HepG2 (cell line): ENCODE measurements at regions not wholly inside any gene's neighbourhood (a gene's known extent, or its start where the extent isn't known, plus 50 kb on each side); places are given as distances from the start of the nearest gene placed in this dataset.

Source experiments
- CTCF ChIP-seq: sonication (generic); formaldehyde crosslinking; IDR thresholded peaks from 2 replicates; pipeline ENCODE4 v1.5.0; 2020; ENCODE audit warnings: mild to moderate bottlenecking, missing genetic modification reagents, moderate library complexity
- EZH2 ChIP-seq: conservative IDR thresholded peaks from 2 replicates; pipeline ENCODE4 v1.6.1; 2012; ENCODE audit warnings: mild to moderate bottlenecking, low read depth, low read length, moderate library complexity
- NCOA2 ChIP-seq: sonication (generic); formaldehyde crosslinking; IDR thresholded peaks from 2 replicates; pipeline ENCODE4 v1.8.0; 2022; ENCODE audit warnings: inconsistent platforms
- PATZ1 ChIP-seq: sonication (generic); formaldehyde crosslinking; IDR thresholded peaks from 2 replicates; pipeline ENCODE4 v1.4.0; 2020; ENCODE audit warnings: missing genetic modification reagents
- POLR2AphosphoS5 ChIP-seq: IDR thresholded peaks from 2 replicates; pipeline ENCODE4 v1.6.1; 2012; ENCODE audit warnings: low read depth, low read length
- SIX4 ChIP-seq: sonication (generic); formaldehyde crosslinking; IDR thresholded peaks from 2 replicates; pipeline ENCODE4 v1.4.0; 2020; ENCODE audit warnings: missing genetic modification reagents
- SP1 ChIP-seq, 2 experiments: fragments of 450-650 bp in 1 of 2; sonication (generic) in 1 of 2; formaldehyde crosslinking in 1 of 2; IDR thresholded peaks; 2 replicates each; pipeline versions ENCODE4 v1.4.0 to v1.6.1; 2016 to 2020; ENCODE audit warnings: missing genetic modification reagents in 1 of 2
- ZFP41 ChIP-seq: sonication (generic); formaldehyde crosslinking; IDR thresholded peaks from 2 replicates; pipeline ENCODE4 v1.4.0; 2020; ENCODE audit warnings: mild to moderate bottlenecking, missing genetic modification reagents, borderline replicate concordance

- no peak for TF ChIP-seq SIX4 (CRISPR knock-in tag)
- TF ChIP-seq POLR2AphosphoS5 = no peak
- no peak for TF ChIP-seq PATZ1
- TF ChIP-seq EZH2 = no peak
- no peak for TF ChIP-seq ZFP41 (CRISPR knock-in tag)
- no peak for TF ChIP-seq CTCF (CRISPR knock-in tag)
- TF ChIP-seq NCOA2 (CRISPR knock-in tag) = no peak
- TF ChIP-seq SP1 (IDR thresholded peaks at IDR 0.05) = no peak
- TF ChIP-seq SP1 (CRISPR knock-in tag; IDR thresholded peaks at IDR 0.05) = no peak
Observed at GRCh38 chr10:53222806-53223205, 450.2 kb upstream of the MBL2 start.
